IMR-90 (cell line): ENCODE measurements at regions not wholly inside any gene's neighbourhood (a gene's known extent, or its start where the extent isn't known, plus 50 kb on each side); places are given as distances from the start of the nearest gene placed in this dataset.

ENCODE experiments used
- ATAC-seq: fragments of 200-7000 bp; cut with Tn5 transposase; 2 replicates; pipeline ENCODE4 v1.9.1; 2020; ENCODE audit warnings: low read depth, mild to moderate bottlenecking, moderate library complexity
- BruUV-seq: library from RNA; stranded (reverse); fragments of 400-500 nt; replicated peaks from 2 replicates; lab custom pipeline; 2021; lab: Mats Ljungman, UMichigan
- CTCF ChIA-PET: fragments of 300-600 bp; formaldehyde crosslinking; extraction: SDS; loops from one replicate; lab custom pipeline; 2021; ENCODE audit warnings: antibody characterized with exemption; lab: Yijun Ruan, JAX
- POLR2A ChIA-PET: fragments of 300-600 bp; sonication (Branson Sonifier 250); formaldehyde crosslinking; loops from one replicate; lab custom pipeline; 2022; ENCODE audit warnings: antibody characterized with exemption; ENCODE audit not compliant: unreplicated experiment; lab: Charles Lee
- DNase-seq: peaks from one replicate; pipeline ENCODE4 v3.0.0; 2013
- H2AFZ ChIP-seq: replicated peaks from 2 replicates; pipeline ENCODE3; 2013; ENCODE audit warnings: low read length, mild to moderate bottlenecking; ENCODE audit not compliant: poor library complexity
- H2AK5ac ChIP-seq: 2 replicates; pipeline ENCODE4 v1.6.1; 2013; ENCODE audit warnings: low read depth, low read length, inconsistent platforms
- H2AK9ac ChIP-seq: replicated peaks from 2 replicates; pipeline ENCODE3; 2013; ENCODE audit warnings: mild to moderate bottlenecking, low read depth, low read length, moderate library complexity; ENCODE audit not compliant: poor library complexity
- H2BK120ac ChIP-seq: 2 replicates; pipeline ENCODE4 v1.6.1; 2013; ENCODE audit warnings: low read depth, low read length, inconsistent platforms
- H2BK15ac ChIP-seq: 3 replicates; pipeline ENCODE4 v1.6.1; 2013; ENCODE audit warnings: low read depth, low read length, inconsistent platforms
- H2BK20ac ChIP-seq: 2 replicates; pipeline ENCODE4 v1.6.1; 2013; ENCODE audit warnings: low read depth, mild to moderate bottlenecking, inconsistent platforms, low read length, moderate library complexity
- H2BK5ac ChIP-seq: 2 replicates; pipeline ENCODE4 v1.6.1; 2013; ENCODE audit warnings: mild to moderate bottlenecking, low read depth, low read length, inconsistent platforms; ENCODE audit not compliant: poor library complexity, severe bottlenecking
- H3K14ac ChIP-seq: replicated peaks from 2 replicates; pipeline ENCODE4 v1.6.1; 2013; ENCODE audit warnings: low read depth, low read length, inconsistent platforms
- H3K18ac ChIP-seq: 2 replicates; pipeline ENCODE4 v1.6.1; 2013; ENCODE audit warnings: low read depth, low read length, control low read depth
- H3K23ac ChIP-seq: 2 replicates; pipeline ENCODE4 v1.6.1; 2013; ENCODE audit warnings: low read depth, low read length, inconsistent platforms
- H3K27ac ChIP-seq: 2 replicates; pipeline ENCODE4 v1.5.1; 2013; ENCODE audit warnings: mild to moderate bottlenecking, control low read depth, low read length; ENCODE audit not compliant: insufficient read depth
- H3K27me3 ChIP-seq: 2 replicates; pipeline ENCODE4 v1.6.1; 2013; ENCODE audit warnings: low read length; ENCODE audit not compliant: control insufficient read depth, insufficient read depth
- H3K36me3 ChIP-seq: 2 replicates; pipeline ENCODE4 v1.6.1; 2013; ENCODE audit warnings: low read length, mixed read lengths; ENCODE audit not compliant: control insufficient read depth, insufficient read depth
- H3K4ac ChIP-seq: 2 replicates; pipeline ENCODE4 v1.6.1; 2013; ENCODE audit warnings: low read depth, low read length, inconsistent platforms
- H3K4me1 ChIP-seq: 2 replicates; pipeline ENCODE4 v1.6.1; 2013; ENCODE audit warnings: low read length, mixed read lengths; ENCODE audit not compliant: control insufficient read depth, insufficient read depth
- H3K4me2 ChIP-seq: 2 replicates; pipeline ENCODE4 v1.6.1; 2013; ENCODE audit warnings: low read depth, mild to moderate bottlenecking, control low read depth, low read length, moderate library complexity
- H3K4me3 ChIP-seq: 2 replicates; pipeline ENCODE4 v1.5.1; 2013; ENCODE audit warnings: low read depth, mild to moderate bottlenecking, control low read depth, low read length, moderate library complexity; ENCODE audit not compliant: insufficient read depth
- H3K56ac ChIP-seq: 2 replicates; pipeline ENCODE4 v1.6.1; 2013; ENCODE audit warnings: low read length, inconsistent platforms; ENCODE audit not compliant: insufficient read depth; ENCODE audit errors: extremely low read depth
- H3K79me1 ChIP-seq, 2 experiments: 2 replicates each; pipeline ENCODE4 v1.6.1; 2013; ENCODE audit warnings: low read length in 2 of 2, inconsistent platforms in 1 of 2, low read depth in 1 of 2
- H3K9ac ChIP-seq: 2 replicates; pipeline ENCODE4 v1.6.1; 2013; ENCODE audit warnings: low read depth, low read length, control low read depth
- H3K9me1 ChIP-seq: 2 replicates; pipeline ENCODE4 v1.6.1; 2013; ENCODE audit warnings: low read length, inconsistent platforms; ENCODE audit not compliant: insufficient read depth
- H3K9me3 ChIP-seq: 2 replicates; pipeline ENCODE4 v1.6.1; 2013; ENCODE audit warnings: low read length; ENCODE audit not compliant: control insufficient read depth, insufficient read depth
- H4K20me1 ChIP-seq: 2 replicates; pipeline ENCODE4 v1.6.1; 2013; ENCODE audit warnings: low read length, inconsistent platforms; ENCODE audit not compliant: insufficient read depth
- H4K5ac ChIP-seq: 2 replicates; pipeline ENCODE4 v1.6.1; 2013; ENCODE audit warnings: mild to moderate bottlenecking, low read depth, low read length, control low read depth
- H4K8ac ChIP-seq, 2 experiments: 2 replicates each; pipeline ENCODE4 v1.6.1; 2013; ENCODE audit warnings: low read depth in 2 of 2, low read length in 2 of 2, control low read depth in 1 of 2, inconsistent platforms in 1 of 2
- H4K91ac ChIP-seq: 2 replicates; pipeline ENCODE4 v1.6.1; 2013; ENCODE audit warnings: low read depth, low read length, inconsistent platforms; ENCODE audit not compliant: insufficient read depth
- CEBPB ChIP-seq: IDR thresholded peaks from 2 replicates; pipeline ENCODE4 v1.6.1; 2012; ENCODE audit warnings: low read depth, low read length, improper control_type of control experiment
- CHD1 ChIP-seq: IDR thresholded peaks from 2 replicates; pipeline ENCODE4 v1.6.1; 2012; ENCODE audit warnings: low read depth, low read length, improper control_type of control experiment
- CTCF ChIP-seq: conservative IDR thresholded peaks from 2 replicates; pipeline ENCODE4 v1.5.1; 2012; ENCODE audit warnings: mild to moderate bottlenecking, low read depth, low read length, improper control_type of control experiment
- FOS ChIP-seq: fragments of 150-350 bp; IDR thresholded peaks from 2 replicates; pipeline ENCODE4 v1.6.1; 2016; ENCODE audit warnings: low read depth, low read length
- MAZ ChIP-seq: IDR thresholded peaks from 2 replicates; pipeline ENCODE4 v1.6.1; 2012; ENCODE audit warnings: low read depth, mild to moderate bottlenecking, low read length, improper control_type of control experiment, moderate library complexity, borderline replicate concordance
- NFE2L2 ChIP-seq: fragments of 150-350 bp; IDR thresholded peaks from 2 replicates; pipeline ENCODE4 v1.6.1; 2016; ENCODE audit warnings: low read depth, mild to moderate bottlenecking, low read length
- RAD21 ChIP-seq: IDR thresholded peaks from 2 replicates; pipeline ENCODE4 v1.6.1; 2012; ENCODE audit warnings: low read length, improper control_type of control experiment
- RFX5 ChIP-seq: IDR thresholded peaks from 2 replicates; pipeline ENCODE4 v1.8.0; 2012; ENCODE audit warnings: low read depth, mild to moderate bottlenecking, low read length, moderate library complexity
- WGBS, 2 experiments: methylation state at CpG; one replicate each; pipeline versions ENCODE4 v1.1.5 to v1.1.7; 2013; ENCODE audit warnings: missing lambda C conversion rate in 2 of 2; ENCODE audit not compliant: insufficient read length in 1 of 2; ENCODE audit errors: extremely low coverage in 2 of 2; 5-methylcytosine and 5-hydroxymethylcytosine counted together
- dilution Hi-C: fragments of 300-500 bp; cut with HindIII; formaldehyde crosslinking; loops from one replicate; pipeline ENCODE4 v1.14.3; 2018; ENCODE audit warnings: low sequenced_read_pairs; ENCODE audit not compliant: unreplicated experiment
- in situ Hi-C: fragments of 300-500 bp; cut with MboI; formaldehyde crosslinking; loops from 3 replicates; pipeline ENCODE4 v1.14.3; 2019; ENCODE audit warnings: low sequenced_read_pairs, inconsistent platforms, mixed read lengths
- intact Hi-C: fragments of 100-400 bp; cut with micrococcal nuclease; formaldehyde crosslinking; loops from 2 replicates; pipeline ENCODE4 v1.10.0; 2022

- H4K5ac ChIP-seq, result no peak overlapping the region
- H3K18ac ChIP-seq, result no peak overlapping the region
- H3K4me1 ChIP-seq, result peaks cover 5% of the 10 kb centered on the region
- no peak overlapping the region for H2AFZ ChIP-seq
- no peak overlapping the region for H2BK15ac ChIP-seq
- ChIA-PET POLR2A (no interaction called here), CTCF (no interaction called here)
- H3K27me3 ChIP-seq, result no peaks in the 10 kb centered on the region
- H2AK9ac ChIP-seq, result no peak overlapping the region
- no peak overlapping the region for H3K56ac ChIP-seq
- intact Hi-C loops, result no loop called here
- H3K4me2 ChIP-seq, result no peak overlapping the region
- no peaks in the 10 kb centered on the region for H3K79me1 ChIP-seq
- WGBS, 2 experiments, result no CpG with 5 or more reads among the region's 1 CpG
- in situ Hi-C loops, result no loop called here
- no peak overlapping the region for H2BK120ac ChIP-seq
- no peak overlapping the region for H2BK5ac ChIP-seq
- peak; percentile 62 for ATAC-seq
- no peaks in the 10 kb centered on the region for H3K36me3 ChIP-seq
- no peaks in the 10 kb centered on the region for H3K9me1 ChIP-seq
- dilution Hi-C loops, result no loop called here
- H3K9ac ChIP-seq, result no peak overlapping the region
- TF ChIP-seq RFX5 (no peak), MAZ (no peak), RAD21 (no peak), FOS (peak; percentile 37; the same call in 1 of the 2 replicates), CHD1 (no peak), CTCF (no peak), NFE2L2 (no peak), CEBPB (peak; percentile 70; the same call in 1 of the 2 replicates)
- H3K23ac ChIP-seq, result no peak overlapping the region
- no peaks in the 10 kb centered on the region for H4K20me1 ChIP-seq
- peaks cover 4% of the 10 kb centered on the region; the same call in 1 of the 2 replicates for H3K9me3 ChIP-seq
- peak; percentile 86 for DNase-seq
- H2BK20ac ChIP-seq, result no peak overlapping the region
- no TSS peak for BruUV-seq
- H3K14ac ChIP-seq, result no peak overlapping the region
- no peak overlapping the region for H3K4ac ChIP-seq
- no peak overlapping the region for H2AK5ac ChIP-seq
- no peak overlapping the region for H4K91ac ChIP-seq
- H3K27ac ChIP-seq, result no peak overlapping the region
- H4K8ac ChIP-seq, result no peak overlapping the region
- no peak overlapping the region for H3K4me3 ChIP-seq
Observed at GRCh38 chr1:221392453-221392852, 349.4 kb downstream of the DUSP10 start.
